HG02571 (cell line): ENCODE measurements at regions not wholly inside any gene's neighbourhood (a gene's known extent, or its start where the extent isn't known, plus 50 kb on each side); places are given as distances from the start of the nearest gene placed in this dataset.
"Not testable (repeated sequence)": the region's sequence is repeated elsewhere in the genome, so short reads cannot be mapped to it uniquely, and the experiment has no call there.

Experiments used
- ATAC-seq: cut with Tn5 transposase; IDR thresholded peaks from one replicate; pipeline ENCODE4 v1.9.1; 2021; ENCODE audit warnings: mild to moderate bottlenecking, moderate library complexity; ENCODE audit not compliant: unreplicated experiment

GRCh38 chr5:72599519-72600370 is 92.5 kb upstream of the ZNF366 start:
- ATAC-seq = no peak

GRCh38 chr5:72599065-72599433 is 91.8 kb upstream of the ZNF366 start:
- ATAC-seq = no peak

GRCh38 chr5:72598401-72599064 is 91.3 kb upstream of the ZNF366 start:
- ATAC-seq = no peak

GRCh38 chr5:72597456-72597948 is 90.3 kb upstream of the ZNF366 start:
- ATAC-seq = no peak

- ATAC-seq = no peak
Observed at GRCh38 chr5:72596956-72597355, 89.7 kb upstream of the ZNF366 start.

- no peak for ATAC-seq
Observed at GRCh38 chr5:72588640-72589039, 81.4 kb upstream of the ZNF366 start.

- no peak for ATAC-seq
Observed at GRCh38 chr5:72587661-72588308, 80.6 kb upstream of the ZNF366 start.

GRCh38 chr5:72586788-72587530 is 79.7 kb upstream of the ZNF366 start:
- no peak for ATAC-seq

GRCh38 chr5:72584466-72584865 is 77.3 kb upstream of the ZNF366 start:
- no peak for ATAC-seq

- ATAC-seq = not testable (repeated sequence)
Observed at GRCh38 chr5:72579290-72579689, 72.1 kb upstream of the ZNF366 start.

- ATAC-seq = no peak
Observed at GRCh38 chr5:72572236-72572765, 65.1 kb upstream of the ZNF366 start.

GRCh38 chr5:72569408-72569944 is 62.3 kb upstream of the ZNF366 start:
- ATAC-seq = no peak

GRCh38 chr5:72566746-72567145 is 59.5 kb upstream of the ZNF366 start:
- ATAC-seq = no peak

GRCh38 chr5:72565513-72566289 is 58.5 kb upstream of the ZNF366 start:
- ATAC-seq = no peak

- no peak for ATAC-seq
Observed at GRCh38 chr5:72562717-72563116, 55.5 kb upstream of the ZNF366 start.

GRCh38 chr5:72561148-72561972 is 54.1 kb upstream of the ZNF366 start:
- ATAC-seq = no peak

- no peak for ATAC-seq
Observed at GRCh38 chr5:72559866-72560766, 52.9 kb upstream of the ZNF366 start.

- no peak for ATAC-seq
Observed at GRCh38 chr5:72558383-72558782, 51.2 kb upstream of the ZNF366 start.
